GM23248 (cell line): ENCODE measurements at regions not wholly inside any gene's neighbourhood (a gene's known extent, or its start where the extent isn't known, plus 50 kb on each side); places are given as distances from the start of the nearest gene placed in this dataset.
"Not testable (repeated sequence)": the region's sequence is repeated elsewhere in the genome, so short reads cannot be mapped to it uniquely, and the experiment has no call there.

Experiments used
- EZH2 ChIP-seq: fragments of 200-600 bp; sonication (generic); IDR thresholded peaks from 2 replicates; pipeline ENCODE4 v1.6.1; 2018; ENCODE audit warnings: antibody characterized with exemption, mild to moderate bottlenecking; ENCODE audit not compliant: insufficient read depth, poor library complexity, severe bottlenecking
- EZH2phosphoT487 ChIP-seq: fragments of 200-600 bp; sonication (generic); IDR thresholded peaks from 2 replicates; pipeline ENCODE4 v1.6.1; 2018; ENCODE audit warnings: antibody characterized with exemption, moderate library complexity, mild to moderate bottlenecking, low read depth; ENCODE audit not compliant: insufficient read depth

DNA sequence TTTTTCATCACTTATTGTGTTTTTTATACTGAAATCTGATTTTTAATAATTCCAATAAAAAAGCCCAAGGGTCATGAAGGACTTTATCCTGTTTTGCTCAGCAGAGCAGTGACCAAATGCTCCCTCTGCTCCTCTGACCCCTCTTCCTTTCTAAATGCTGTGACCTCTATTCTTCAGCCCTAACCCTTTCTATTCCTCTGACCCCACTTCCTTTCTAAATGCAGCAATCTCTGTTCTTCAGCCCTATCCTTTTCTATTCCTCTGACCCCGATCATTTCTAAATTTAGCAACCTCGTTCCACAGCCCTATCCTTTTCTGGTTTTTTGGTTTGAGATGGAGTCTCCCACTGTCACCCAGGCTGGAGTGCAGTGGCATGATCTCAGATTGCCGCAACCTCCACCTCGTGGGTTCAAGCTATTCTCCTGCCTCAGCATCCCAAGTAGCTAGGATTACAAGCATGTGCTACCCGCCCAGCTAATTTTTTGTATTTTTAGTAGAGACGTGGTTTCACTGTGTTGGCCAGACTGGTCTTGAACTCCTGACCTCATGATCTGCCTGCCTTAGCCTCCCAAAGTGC is 581.4 kb upstream of the DEFB115 start:
- not testable (repeated sequence) for TF ChIP-seq EZH2phosphoT487, EZH2
